ENCODE measurements at regions not wholly inside any gene's neighbourhood (a gene's known extent, or its start where the extent isn't known, plus 50 kb on each side); places are given as distances from the start of the nearest gene placed in this dataset.

DNA sequence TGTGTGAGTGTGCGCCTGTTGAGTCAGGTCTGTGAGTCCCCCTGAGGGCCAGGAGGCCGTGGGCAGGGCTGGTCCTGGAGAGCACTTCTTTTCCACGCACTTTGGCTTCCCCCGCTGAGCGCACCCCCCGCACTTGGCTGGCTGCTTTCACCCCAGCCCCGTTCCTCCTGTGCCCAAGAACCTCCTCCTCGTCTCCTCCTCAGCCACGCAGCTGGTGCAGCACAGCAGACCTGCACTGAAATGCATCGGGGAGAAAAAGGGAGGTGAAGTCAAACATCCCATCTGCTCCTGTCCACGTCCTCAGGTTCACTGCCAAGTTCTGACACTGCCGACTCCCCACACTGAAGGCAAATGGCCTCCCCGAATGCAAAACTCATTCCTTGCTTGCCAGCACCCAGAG, 362.7 kb upstream of the SFSWAP start:
- 0 to 16% (median 0%) methylated on average over 1 to 5 of the region's 13 CpGs; no CpG with 5 or more reads in 5 of the 10 experiments for WGBS, 10 experiments
- Histone ChIP-seq H3K27ac (peak overlapping the region in 1 of 2 donors; percentile 1), H3K4me1 (replicated peaks in 1 of 2) (peaks cover 10 to 25% of the 10 kb centered on the region in 2 donors), H3K4me3 (no peak overlapping the region)
- in situ Hi-C loops (cut with MboI; ENCODE audit: low pct_unique_long_range_greater_than_20kb in 2 of 9, low sequenced_read_pairs in 9 of 9, unreplicated experiment in 9 of 9) = loop anchor here in 6 of 9 experiments (5.0 to 10.0 kb wide), 2 partner anchors 274 to 277 kb away; no protein-coding TSS in a partner anchor
- ATAC-seq (replicated peaks in 6 of 8) = peak in 1 of 8 experiments; percentile 45

DNA sequence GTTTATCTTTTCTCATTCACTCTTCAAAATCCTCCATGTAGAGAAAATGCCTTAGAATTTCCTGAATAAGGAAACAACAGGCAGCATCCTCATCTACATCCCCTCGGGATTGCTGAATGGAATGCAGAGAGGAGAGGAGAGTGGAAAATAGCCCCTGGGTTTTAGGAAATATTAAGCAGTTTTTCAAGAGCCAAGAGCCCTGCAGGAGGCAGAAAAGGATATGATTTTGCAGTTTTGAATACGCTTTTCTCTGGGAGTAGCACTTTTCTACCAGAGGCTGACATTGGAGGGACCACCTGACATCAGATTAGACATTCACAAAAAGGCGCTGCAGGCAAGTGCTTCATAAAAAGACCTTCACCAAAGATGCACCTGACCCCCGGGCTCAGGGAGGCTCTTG, 362.2 kb upstream of the SFSWAP start:
- peak in 3 of 8 experiments; percentile 21 to 91 (median 27) for ATAC-seq (replicated peaks in 6 of 8)
- in situ Hi-C loops (cut with MboI; ENCODE audit: low pct_unique_long_range_greater_than_20kb in 2 of 9, low sequenced_read_pairs in 9 of 9, unreplicated experiment in 9 of 9) = loop anchor here in 6 of 9 experiments (5.0 to 10.0 kb wide), 2 partner anchors 274 to 276 kb away; no protein-coding TSS in a partner anchor
- peaks cover 10 to 25% of the 10 kb centered on the region in 2 donors for H3K4me1 ChIP-seq (replicated peaks in 1 of 2)
- H3K4me3 ChIP-seq = no peak overlapping the region
- WGBS, 10 experiments = 0 to 80% (median 20%) methylated on average over 1 to 4 of the region's 4 CpGs; no CpG with 5 or more reads in 2 of the 10 experiments
- H3K27ac ChIP-seq = peak overlapping the region in 1 of 2 donors; percentile 1

DNA sequence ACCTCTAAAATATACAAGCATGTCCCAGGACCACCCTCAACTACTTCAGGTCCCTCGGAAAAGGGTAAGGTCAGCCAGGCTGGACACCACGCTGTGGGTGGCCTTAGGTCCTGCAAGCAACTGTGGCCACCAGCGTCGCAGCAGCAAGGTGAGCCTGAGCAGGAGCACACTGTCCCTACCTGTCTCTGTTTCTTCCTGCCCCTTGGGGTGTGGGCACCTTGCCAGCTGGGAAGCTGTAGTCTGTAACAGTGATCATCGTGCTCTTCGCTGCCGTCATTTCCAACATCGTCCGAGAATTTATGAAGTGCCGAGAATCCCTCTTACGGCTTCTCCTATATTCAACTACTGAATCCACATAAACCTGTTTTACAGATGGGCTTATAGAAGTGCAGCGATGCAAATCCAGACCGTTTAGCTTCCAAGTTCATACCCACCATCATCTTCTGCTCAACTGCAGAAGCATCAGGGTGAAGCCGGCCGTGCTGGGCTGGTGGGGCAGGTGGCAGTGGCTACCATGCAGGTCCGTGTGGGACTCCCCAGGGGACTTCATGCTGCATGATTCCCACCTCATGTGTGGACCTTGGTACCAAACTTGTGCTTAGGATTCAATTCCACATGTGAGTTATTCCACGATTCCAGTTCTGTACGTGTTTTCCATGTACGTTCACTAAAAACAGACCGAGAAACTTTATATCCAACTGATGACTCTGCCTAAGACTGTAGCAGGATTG, 361.3 kb upstream of the SFSWAP start:
- in situ Hi-C loops (cut with MboI; ENCODE audit: low pct_unique_long_range_greater_than_20kb in 2 of 9, low sequenced_read_pairs in 9 of 9, unreplicated experiment in 9 of 9) = loop anchor here in 6 of 9 experiments (5.0 to 10.0 kb wide), 2 partner anchors 273 to 275 kb away; no protein-coding TSS in a partner anchor
- no peak overlapping the region for H3K27ac ChIP-seq
- WGBS, 10 experiments = 0 to 98% (median 76%) methylated on average over 3 to 15 of the region's 20 CpGs; no CpG with 5 or more reads in 2 of the 10 experiments
- H3K4me3 ChIP-seq = no peak overlapping the region
- peaks cover 12 to 30% of the 10 kb centered on the region in 2 donors for H3K4me1 ChIP-seq (replicated peaks in 1 of 2)
- no peak for ATAC-seq (replicated peaks in 6 of 8)

DNA sequence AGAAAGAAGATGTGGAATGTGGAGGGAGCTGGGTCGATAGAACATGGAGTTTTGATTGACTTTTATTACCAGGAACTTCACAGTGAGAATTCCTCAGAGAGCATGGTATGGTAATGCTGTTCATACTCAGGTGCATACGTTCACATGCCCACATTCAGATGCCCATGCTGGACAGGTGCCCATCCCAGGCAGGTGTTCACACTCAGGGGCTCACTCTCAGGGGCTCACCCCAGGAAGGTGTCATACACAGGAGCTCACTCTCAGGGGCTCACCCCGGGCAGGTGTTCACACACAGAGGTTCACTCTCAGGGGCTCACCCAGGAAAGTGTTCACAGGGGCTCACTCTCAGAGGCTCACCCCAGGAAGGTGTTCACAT, 360.0 kb upstream of the SFSWAP start:
- no peak for ATAC-seq (replicated peaks in 6 of 8)
- in situ Hi-C loops (cut with MboI; ENCODE audit: low pct_unique_long_range_greater_than_20kb in 2 of 9, low sequenced_read_pairs in 9 of 9, unreplicated experiment in 9 of 9) = no loop called here
- Histone ChIP-seq H3K4me3 (no peak overlapping the region), H3K4me1 (replicated peaks in 1 of 2) (peaks cover 20 to 41% of the 10 kb centered on the region in 2 donors), H3K27ac (no peak overlapping the region)
- WGBS, 10 experiments = 10 to 92% (median 83%) methylated on average over 1 to 3 of the region's 3 CpGs; no CpG with 5 or more reads in 4 of the 10 experiments

DNA sequence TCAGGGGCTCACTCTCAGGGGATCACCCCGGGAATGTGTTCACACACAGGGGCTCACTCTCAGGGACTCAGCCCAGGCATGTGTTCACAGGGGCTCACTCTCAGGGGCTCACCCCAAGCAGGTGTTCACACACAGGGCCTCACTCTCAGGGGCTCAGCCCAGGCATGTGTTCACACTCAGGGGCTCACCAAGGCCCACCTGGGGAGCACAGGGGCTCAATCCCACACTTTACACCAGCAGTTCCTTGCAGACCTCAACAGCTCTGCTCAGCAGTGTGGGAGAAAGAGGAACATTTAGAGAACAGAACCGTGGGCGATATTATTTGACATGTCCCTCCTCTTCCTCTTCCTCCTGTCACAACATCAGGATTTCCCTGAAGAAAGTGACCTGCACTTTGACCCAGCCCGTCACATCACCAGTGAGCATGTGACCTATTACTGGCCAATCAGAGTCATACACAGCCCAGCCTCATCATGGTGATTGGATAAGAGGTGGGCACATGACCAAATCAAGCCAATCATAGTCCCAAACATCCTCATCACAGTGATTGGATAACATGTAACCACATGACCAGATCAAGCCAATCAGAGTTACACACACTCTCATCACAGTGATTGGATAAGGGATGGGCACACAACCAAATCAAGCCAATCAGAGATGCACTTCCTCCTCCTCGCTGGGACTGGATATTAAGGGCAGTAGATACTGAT, 359.4 kb upstream of the SFSWAP start:
- in situ Hi-C loops (cut with MboI; ENCODE audit: low pct_unique_long_range_greater_than_20kb in 2 of 9, low sequenced_read_pairs in 9 of 9, unreplicated experiment in 9 of 9) = no loop called here
- 0 to 93% (median 70%) methylated on average over 1 to 3 of the region's 5 CpGs; no CpG with 5 or more reads in 3 of the 10 experiments for WGBS, 10 experiments
- Histone ChIP-seq H3K27ac (peak overlapping the region in 1 of 2 donors; percentile 70), H3K4me1 (replicated peaks in 1 of 2) (peaks cover 20 to 43% of the 10 kb centered on the region in 2 donors), H3K4me3 (no peak overlapping the region)
- ATAC-seq (replicated peaks in 6 of 8) = peak in 6 of 8 experiments; percentile 16 to 96 (median 87)

DNA sequence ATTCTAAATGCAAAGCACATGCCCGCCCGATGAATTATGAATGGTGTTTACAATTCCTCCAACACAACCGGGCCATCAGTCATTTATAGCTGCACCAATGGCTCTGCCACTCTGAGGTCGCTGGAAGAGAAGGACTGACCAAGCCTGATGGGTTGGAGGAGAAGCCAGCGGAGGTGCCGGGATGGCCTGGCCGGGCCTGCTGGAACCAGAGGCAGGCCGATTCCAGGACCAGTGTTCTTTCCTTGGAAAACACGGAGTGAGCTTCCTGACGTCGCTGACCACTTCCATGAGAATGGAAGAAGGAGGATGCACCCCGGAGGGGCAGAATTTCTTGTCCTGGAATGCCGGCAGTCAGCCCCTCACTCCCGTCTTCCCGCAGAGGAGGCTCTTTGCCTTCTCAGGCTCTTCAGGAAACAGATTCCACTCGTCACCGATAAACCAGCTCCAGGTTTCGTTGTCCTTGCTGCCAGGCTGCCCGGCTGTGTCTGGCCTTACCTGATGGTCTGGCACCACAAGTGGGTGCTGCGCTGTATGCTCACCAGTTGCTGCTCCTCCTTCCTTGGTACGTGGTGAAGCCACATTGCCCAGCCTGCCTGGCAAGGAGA, 358.5 kb upstream of the SFSWAP start:
- no peak overlapping the region for H3K27ac ChIP-seq
- H3K4me3 ChIP-seq = no peak overlapping the region
- ATAC-seq (replicated peaks in 6 of 8) = no peak
- H3K4me1 ChIP-seq (replicated peaks in 1 of 2) = peaks cover 22 to 44% of the 10 kb centered on the region in 2 donors
- WGBS, 10 experiments = 37 to 100% (median 87%) methylated on average over 2 to 12 of the region's 21 CpGs; no CpG with 5 or more reads in 4 of the 10 experiments
- in situ Hi-C loops (cut with MboI; ENCODE audit: low pct_unique_long_range_greater_than_20kb in 2 of 9, low sequenced_read_pairs in 9 of 9, unreplicated experiment in 9 of 9) = no loop called here

DNA sequence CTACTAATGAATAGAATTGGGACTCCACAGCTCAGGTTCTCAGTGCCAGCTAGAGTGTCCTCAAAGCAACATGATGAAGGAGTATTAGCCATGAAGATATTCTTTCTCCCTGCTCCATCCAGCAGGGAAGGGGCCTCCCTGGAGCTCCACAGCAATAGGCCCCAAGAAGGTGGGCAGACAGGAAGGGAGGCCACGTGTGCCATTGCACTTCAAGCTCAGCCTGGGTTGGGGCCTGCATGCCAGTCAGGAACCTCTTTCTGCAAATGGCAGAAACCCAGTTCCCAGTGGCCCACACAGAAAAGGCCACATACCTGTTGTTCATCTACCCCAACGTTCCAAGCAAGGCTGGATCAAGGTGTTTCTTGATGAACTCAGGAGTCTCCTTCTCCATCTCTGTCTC, 357.5 kb upstream of the SFSWAP start:
- 0 to 100% (median 67%) methylated on average over 1 to 2 of the region's 2 CpGs; no CpG with 5 or more reads in 5 of the 10 experiments for WGBS, 10 experiments
- in situ Hi-C loops (cut with MboI; ENCODE audit: low pct_unique_long_range_greater_than_20kb in 2 of 9, low sequenced_read_pairs in 9 of 9, unreplicated experiment in 9 of 9) = no loop called here
- Histone ChIP-seq H3K4me3 (no peak overlapping the region), H3K27ac (no peak overlapping the region), H3K4me1 (replicated peaks in 1 of 2) (peaks cover 22 to 47% of the 10 kb centered on the region in 2 donors)
- no peak for ATAC-seq (replicated peaks in 6 of 8)

DNA sequence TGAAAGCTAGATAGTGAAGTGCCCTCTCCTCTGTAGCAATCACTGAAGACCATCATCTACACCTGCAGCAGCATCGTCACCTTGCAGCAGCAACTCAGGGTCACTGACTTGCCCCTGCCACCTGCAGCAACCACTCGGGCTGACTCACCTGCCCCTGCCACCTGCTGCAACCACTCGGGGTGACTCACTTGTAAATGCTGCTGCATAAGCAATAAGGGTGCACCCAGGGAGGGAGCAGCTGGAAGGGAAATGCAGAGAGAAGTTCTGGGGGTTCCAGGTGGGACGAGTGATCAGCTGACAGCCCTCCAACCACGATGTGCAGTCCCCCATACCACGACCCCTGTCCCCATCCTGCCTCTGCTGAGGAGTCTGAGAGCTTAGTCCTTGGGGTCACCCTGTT, 357.1 kb upstream of the SFSWAP start:
- in situ Hi-C loops (cut with MboI; ENCODE audit: low pct_unique_long_range_greater_than_20kb in 2 of 9, low sequenced_read_pairs in 9 of 9, unreplicated experiment in 9 of 9) = no loop called here
- WGBS, 10 experiments = 29 to 100% (median 60%) methylated on average over 1 to 4 of the region's 6 CpGs; no CpG with 5 or more reads in 5 of the 10 experiments
- H3K27ac ChIP-seq = no peak overlapping the region
- H3K4me3 ChIP-seq = no peak overlapping the region
- no peak for ATAC-seq (replicated peaks in 6 of 8)
- H3K4me1 ChIP-seq (replicated peaks in 1 of 2) = peaks cover 20 to 43% of the 10 kb centered on the region in 2 donors

GRCh38 chr12:131355361-131356245, 355.3 kb upstream of the SFSWAP start:
- no peak overlapping the region for H3K4me3 ChIP-seq
- H3K4me1 ChIP-seq (replicated peaks in 1 of 2) = peaks cover 17 to 39% of the 10 kb centered on the region in 2 donors
- WGBS, 10 experiments = 30 to 84% (median 74%) methylated on average over 1 to 16 of the region's 29 CpGs; no CpG with 5 or more reads in 3 of the 10 experiments
- in situ Hi-C loops (cut with MboI; ENCODE audit: low pct_unique_long_range_greater_than_20kb in 2 of 9, low sequenced_read_pairs in 9 of 9, unreplicated experiment in 9 of 9) = no loop called here
- H3K27ac ChIP-seq = peak overlapping the region in 1 of 2 donors; percentile 42
- ATAC-seq (replicated peaks in 6 of 8) = peak in 1 of 8 experiments; percentile 34

DNA sequence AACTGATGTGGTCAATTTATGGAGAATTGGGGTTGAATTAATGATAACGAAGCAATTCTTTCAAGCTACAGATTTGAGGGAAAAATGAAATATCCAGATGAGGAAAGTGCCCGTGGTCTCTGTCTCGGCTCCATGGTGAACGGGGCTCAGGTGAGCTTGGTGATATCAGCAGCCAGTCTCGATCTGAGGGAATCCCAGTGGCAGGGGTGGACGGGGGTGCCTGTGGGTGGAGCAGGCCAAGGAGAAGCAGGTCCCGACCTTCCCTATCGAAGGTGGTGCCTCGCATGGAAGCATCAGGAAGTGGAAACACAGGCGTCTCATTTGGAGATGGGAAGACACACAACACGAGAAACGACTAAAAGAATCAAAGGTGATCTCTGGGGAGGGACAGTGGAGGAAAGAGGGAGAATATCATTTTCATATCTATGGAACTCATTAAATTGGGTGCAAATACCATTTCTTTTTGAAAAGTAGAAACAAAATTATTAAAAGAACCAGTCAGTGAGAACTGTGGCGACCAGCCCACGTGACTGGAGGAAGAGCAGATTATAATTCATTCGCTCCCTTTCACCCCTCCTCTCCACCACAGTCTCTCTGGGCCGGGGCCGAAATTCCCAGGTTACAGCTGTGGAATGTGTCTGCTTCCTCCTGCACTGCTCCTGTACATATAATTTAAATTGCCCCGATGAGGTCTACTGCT, 354.3 kb upstream of the SFSWAP start:
- WGBS, 10 experiments = 0 to 85% (median 41%) methylated on average over 1 to 12 of the region's 18 CpGs
- Histone ChIP-seq H3K4me3 (no peak overlapping the region), H3K4me1 (replicated peaks in 1 of 2) (peaks cover 17 to 39% of the 10 kb centered on the region in 2 donors), H3K27ac (no peak overlapping the region)
- ATAC-seq (replicated peaks in 6 of 8) = peak in 3 of 8 experiments; percentile 43 to 88 (median 67)
- in situ Hi-C loops (cut with MboI; ENCODE audit: low pct_unique_long_range_greater_than_20kb in 2 of 9, low sequenced_read_pairs in 9 of 9, unreplicated experiment in 9 of 9) = no loop called here

GRCh38 chr12:131357185-131357747, 353.6 kb upstream of the SFSWAP start:
- WGBS, 10 experiments = 0 to 100% (median 70%) methylated on average over 1 to 8 of the region's 9 CpGs; no CpG with 5 or more reads in 1 of the 10 experiments
- Histone ChIP-seq H3K4me1 (replicated peaks in 1 of 2) (peaks cover 17 to 39% of the 10 kb centered on the region in 2 donors), H3K4me3 (no peak overlapping the region), H3K27ac (no peak overlapping the region)
- in situ Hi-C loops (cut with MboI; ENCODE audit: low pct_unique_long_range_greater_than_20kb in 2 of 9, low sequenced_read_pairs in 9 of 9, unreplicated experiment in 9 of 9) = no loop called here
- ATAC-seq (replicated peaks in 6 of 8) = peak in 2 of 8 experiments; percentile 44 to 54
